ENCODE measurements at regions not wholly inside any gene's neighbourhood (a gene's known extent, or its start where the extent isn't known, plus 50 kb on each side); places are given as distances from the start of the nearest gene placed in this dataset.

- Histone ChIP-seq H3K9me3 (no peaks in the 10 kb centered on the region), H3K27me3 (replicated peaks in 1 of 7) (peaks cover 0 to 17% (median 0%) of the 10 kb centered on the region in 7 donors), H3K4me1 (no peaks in the 10 kb centered on the region), H3K36me3 (no peaks in the 10 kb centered on the region), H3K27ac (no peak overlapping the region), H3K4me3 (no peak overlapping the region)
- WGBS, 5 donors: 69 to 78% (median 73%) methylated on average over 8 to 9 of the region's 9 CpGs
- no peak for DNase-seq
- TF ChIP-seq POLR2AphosphoS5 (IDR thresholded peaks at IDR 0.05) (no peak), POLR2A (IDR thresholded peaks at IDR 0.05) (no peak)
- TF ChIP-seq, protein P1, sequence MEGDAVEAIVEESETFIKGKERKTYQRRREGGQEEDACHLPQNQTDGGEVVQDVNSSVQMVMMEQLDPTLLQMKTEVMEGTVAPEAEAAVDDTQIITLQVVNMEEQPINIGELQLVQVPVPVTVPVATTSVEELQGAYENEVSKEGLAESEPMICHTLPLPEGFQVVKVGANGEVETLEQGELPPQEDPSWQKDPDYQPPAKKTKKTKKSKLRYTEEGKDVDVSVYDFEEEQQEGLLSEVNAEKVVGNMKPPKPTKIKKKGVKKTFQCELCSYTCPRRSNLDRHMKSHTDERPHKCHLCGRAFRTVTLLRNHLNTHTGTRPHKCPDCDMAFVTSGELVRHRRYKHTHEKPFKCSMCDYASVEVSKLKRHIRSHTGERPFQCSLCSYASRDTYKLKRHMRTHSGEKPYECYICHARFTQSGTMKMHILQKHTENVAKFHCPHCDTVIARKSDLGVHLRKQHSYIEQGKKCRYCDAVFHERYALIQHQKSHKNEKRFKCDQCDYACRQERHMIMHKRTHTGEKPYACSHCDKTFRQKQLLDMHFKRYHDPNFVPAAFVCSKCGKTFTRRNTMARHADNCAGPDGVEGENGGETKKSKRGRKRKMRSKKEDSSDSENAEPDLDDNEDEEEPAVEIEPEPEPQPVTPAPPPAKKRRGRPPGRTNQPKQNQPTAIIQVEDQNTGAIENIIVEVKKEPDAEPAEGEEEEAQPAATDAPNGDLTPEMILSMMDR (IDR thresholded peaks at IDR 0.05 in 8 of 11, conservative IDR thresholded peaks at IDR 0.05 in 3 of 11): no peak
- intact Hi-C loops (cut with DNase I; ENCODE audit: low total_unique reads): no loop called here
Measured at GRCh38 chr10:121293110-121293509, 305.1 kb downstream of the FGFR2 start.

DNA sequence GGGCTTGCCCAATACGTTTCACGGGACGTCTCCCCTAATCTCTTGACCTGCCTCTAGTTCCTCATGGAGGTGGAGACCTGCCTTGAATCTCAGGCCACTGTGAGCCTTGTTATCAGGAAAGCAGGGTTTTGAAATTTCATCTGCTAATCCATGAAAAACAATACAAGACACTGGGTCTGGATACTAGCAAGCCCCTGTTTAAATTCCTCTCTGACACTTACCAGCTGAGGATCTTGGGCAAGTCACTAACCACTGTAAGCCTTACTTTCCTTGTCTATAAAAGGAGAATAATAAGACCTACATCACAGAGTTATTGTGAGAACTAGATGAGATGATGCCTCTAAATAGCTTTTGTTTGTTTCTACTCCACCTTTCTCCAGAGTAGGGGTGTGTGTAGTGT, 303.6 kb downstream of the FGFR2 start:
- H3K9me3 ChIP-seq: no peaks in the 10 kb centered on the region
- H3K27ac ChIP-seq: no peak overlapping the region
- H3K27me3 ChIP-seq (replicated peaks in 1 of 7): peaks cover 0 to 13% (median 0%) of the 10 kb centered on the region in 7 donors
- H3K4me1 ChIP-seq: no peaks in the 10 kb centered on the region
- TF ChIP-seq, protein P1 (IDR thresholded peaks at IDR 0.05 in 8 of 11, conservative IDR thresholded peaks at IDR 0.05 in 3 of 11): no peak
- TF ChIP-seq POLR2AphosphoS5 (IDR thresholded peaks at IDR 0.05): no peak
- no peak for TF ChIP-seq POLR2A (IDR thresholded peaks at IDR 0.05)
- H3K4me3 ChIP-seq: no peak overlapping the region
- DNase-seq: no peak
- intact Hi-C loops (cut with DNase I; ENCODE audit: low total_unique reads): no loop called here
- 69 to 87% (median 81%) methylated on average over 3 of the region's 3 CpGs for WGBS, 5 donors
- no peaks in the 10 kb centered on the region for H3K36me3 ChIP-seq

DNA sequence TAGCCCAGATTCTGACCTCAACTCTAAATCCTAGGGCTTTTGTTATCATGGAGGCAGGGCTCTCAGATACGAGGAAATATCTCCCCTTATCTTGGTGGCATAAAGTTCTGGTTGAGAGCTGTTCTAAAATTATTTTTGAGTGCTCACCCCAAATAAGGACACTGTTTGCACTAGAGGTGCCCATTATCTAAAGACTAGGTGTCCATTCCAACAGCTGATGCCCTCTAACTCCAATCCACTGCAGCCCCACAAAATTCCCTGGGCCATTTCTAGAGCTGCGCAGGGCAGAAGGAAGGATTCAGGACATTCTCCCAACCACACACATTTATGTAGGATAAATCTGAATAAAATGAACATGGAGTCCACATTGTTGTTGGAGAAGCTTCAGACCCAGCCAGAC, 301.9 kb downstream of the FGFR2 start:
- Histone ChIP-seq H3K9me3 (no peaks in the 10 kb centered on the region), H3K36me3 (no peaks in the 10 kb centered on the region), H3K4me1 (no peaks in the 10 kb centered on the region), H3K27ac (no peak overlapping the region), H3K27me3 (replicated peaks in 1 of 7) (peaks cover 0 to 11% (median 0%) of the 10 kb centered on the region in 7 donors), H3K4me3 (no peak overlapping the region)
- DNase-seq: no peak
- TF ChIP-seq POLR2AphosphoS5 (IDR thresholded peaks at IDR 0.05) (no peak), POLR2A (IDR thresholded peaks at IDR 0.05) (no peak)
- TF ChIP-seq, protein P1 (IDR thresholded peaks at IDR 0.05 in 8 of 11, conservative IDR thresholded peaks at IDR 0.05 in 3 of 11): no peak
- WGBS, 5 donors: 71 to 84% (median 72%) methylated on average over 2 of the region's 2 CpGs
- intact Hi-C loops (cut with DNase I; ENCODE audit: low total_unique reads): no loop called here

GRCh38 chr10:121296881-121297585, 301.2 kb downstream of the FGFR2 start:
- H3K4me1 ChIP-seq: no peaks in the 10 kb centered on the region
- H3K36me3 ChIP-seq: no peaks in the 10 kb centered on the region
- WGBS, 5 donors: 52 to 88% (median 78%) methylated on average over 2 of the region's 2 CpGs
- DNase-seq: no peak
- intact Hi-C loops (cut with DNase I; ENCODE audit: low total_unique reads): no loop called here
- TF ChIP-seq, protein P1 (IDR thresholded peaks at IDR 0.05 in 8 of 11, conservative IDR thresholded peaks at IDR 0.05 in 3 of 11): no peak
- TF ChIP-seq POLR2A (IDR thresholded peaks at IDR 0.05) (no peak), POLR2AphosphoS5 (IDR thresholded peaks at IDR 0.05) (no peak)
- no peak overlapping the region for H3K27ac ChIP-seq
- H3K27me3 ChIP-seq (replicated peaks in 1 of 7): peaks cover 0 to 11% (median 0%) of the 10 kb centered on the region in 7 donors
- H3K9me3 ChIP-seq: no peaks in the 10 kb centered on the region
- no peak overlapping the region for H3K4me3 ChIP-seq
